Stimulated activated CD8-positive, alpha-beta memory T cell treated with anti-CD3 and anti-CD28 coated beads, Interleukin-12 subunit alpha, Interleukin-12 subunit beta, amount 100 ng/mL, for 1 hour (primary cell): ENCODE measurements at regions not wholly inside any gene's neighbourhood (a gene's known extent, or its start where the extent isn't known, plus 50 kb on each side); places are given as distances from the start of the nearest gene placed in this dataset.
"Not testable (repeated sequence)": the region's sequence is repeated elsewhere in the genome, so short reads cannot be mapped to it uniquely, and the experiment has no call there.

Experiments used
- DNase-seq: peaks from one replicate; pipeline ENCODE4 v3.0.0-alpha.2; 2020; ENCODE audit warnings: low read depth

DNA sequence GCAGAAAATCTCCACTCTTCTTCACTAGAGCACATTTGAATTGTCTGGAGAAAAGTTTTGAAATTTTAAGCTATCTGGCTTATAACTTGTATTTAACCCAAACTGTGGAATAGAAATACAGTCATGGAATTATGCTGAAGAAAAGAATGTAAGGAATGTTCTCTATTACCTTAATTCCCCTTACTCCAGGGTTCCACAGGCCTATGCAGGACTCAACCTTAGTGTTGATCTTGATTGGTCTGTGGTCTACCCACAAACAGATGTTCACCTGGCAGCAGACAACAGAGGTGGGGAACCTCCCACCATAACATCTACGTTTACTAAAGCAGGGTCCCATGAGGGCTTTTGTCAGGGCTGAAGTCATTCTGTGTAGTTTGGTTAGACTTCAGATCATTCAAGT is 189.3 kb upstream of the GPRIN3 start:
- DNase-seq, result no peak

DNA sequence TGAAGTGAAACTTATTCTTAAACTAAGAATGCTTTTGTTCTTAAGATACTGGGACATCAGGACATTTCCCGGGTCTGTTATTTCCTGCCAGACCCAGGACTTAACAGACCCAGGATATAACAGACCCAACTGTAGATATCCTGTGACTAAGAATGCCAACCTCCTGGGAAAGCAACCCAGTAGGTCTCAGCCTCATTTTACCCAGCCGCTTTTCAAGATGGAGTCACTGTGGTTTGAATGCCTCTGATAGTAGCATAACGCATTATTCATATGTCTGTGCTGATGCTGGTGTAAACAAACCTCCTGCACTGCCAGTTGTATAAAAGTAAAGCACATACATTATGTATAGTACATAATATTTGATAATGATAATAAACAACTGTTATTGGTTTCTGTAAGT is 185.8 kb upstream of the GPRIN3 start:
- DNase-seq, result no peak

DNA sequence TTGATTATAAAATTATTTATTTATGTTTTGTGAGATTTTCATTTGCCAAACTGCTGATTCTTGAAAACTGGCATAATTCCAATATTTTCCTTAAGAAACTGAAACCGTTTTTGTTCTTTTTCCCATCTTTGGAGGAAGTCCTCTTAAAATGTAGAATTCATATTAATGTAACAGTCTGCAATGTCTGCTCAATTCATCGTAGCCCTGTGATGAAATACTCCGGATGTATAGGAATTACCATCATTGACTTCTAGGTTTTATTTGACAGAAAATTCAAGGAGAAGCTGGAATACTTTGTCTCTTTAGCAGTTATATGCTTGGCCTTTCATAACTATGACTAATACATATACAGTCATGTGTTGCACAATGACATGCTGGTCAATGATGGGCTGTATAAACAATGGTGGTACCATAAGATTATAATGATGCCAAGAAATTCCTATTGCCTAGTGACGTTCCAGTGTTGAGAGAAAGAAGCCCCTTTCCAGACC is 185.0 kb upstream of the GPRIN3 start:
- DNase-seq, result no peak

DNA sequence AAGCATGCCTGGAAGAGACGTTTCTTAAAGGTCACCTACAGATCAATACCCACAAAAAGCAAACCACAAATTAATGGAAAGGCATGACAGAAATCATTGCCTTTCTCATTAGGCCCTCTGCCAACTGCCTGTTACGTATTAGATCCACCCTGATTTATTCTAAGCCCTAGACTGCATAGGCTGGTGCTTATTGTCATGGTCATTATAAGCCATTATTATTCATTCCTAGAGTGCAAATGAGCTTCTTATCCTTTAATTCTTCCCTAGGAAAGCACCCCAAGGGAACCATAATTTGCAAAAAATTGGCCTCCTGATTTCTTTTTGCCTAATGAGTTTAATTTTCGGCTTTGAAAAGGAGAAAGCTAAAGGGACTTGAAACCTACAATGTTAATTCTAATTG is 184.2 kb upstream of the GPRIN3 start:
- no peak for DNase-seq

DNA sequence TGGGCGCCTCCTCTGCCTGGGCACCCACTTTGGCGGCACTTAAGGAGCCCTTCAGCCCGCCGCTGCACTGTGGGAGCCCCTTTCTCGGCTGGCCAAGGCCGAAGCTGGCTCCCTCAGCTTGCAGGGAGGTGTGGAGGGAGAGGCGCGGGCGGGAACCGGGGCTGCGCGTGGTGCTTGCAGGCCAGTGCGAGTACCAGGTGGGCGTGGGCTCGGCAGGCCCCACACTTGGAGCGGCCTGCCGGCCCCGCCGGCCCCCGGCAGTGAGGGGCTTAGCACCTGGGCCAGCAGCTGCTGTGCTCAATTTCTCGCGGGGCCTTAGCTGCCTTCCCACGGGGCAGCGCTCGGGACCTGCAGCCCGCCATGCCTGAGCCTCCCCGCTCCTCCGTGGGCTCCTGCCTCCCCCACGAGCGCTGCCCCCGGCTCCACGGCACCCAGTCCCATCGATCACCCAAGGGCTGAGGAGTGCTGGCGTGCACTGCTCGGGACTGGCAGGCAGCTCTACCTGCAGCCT is 182.4 kb upstream of the GPRIN3 start:
- DNase-seq, result not testable (repeated sequence)

DNA sequence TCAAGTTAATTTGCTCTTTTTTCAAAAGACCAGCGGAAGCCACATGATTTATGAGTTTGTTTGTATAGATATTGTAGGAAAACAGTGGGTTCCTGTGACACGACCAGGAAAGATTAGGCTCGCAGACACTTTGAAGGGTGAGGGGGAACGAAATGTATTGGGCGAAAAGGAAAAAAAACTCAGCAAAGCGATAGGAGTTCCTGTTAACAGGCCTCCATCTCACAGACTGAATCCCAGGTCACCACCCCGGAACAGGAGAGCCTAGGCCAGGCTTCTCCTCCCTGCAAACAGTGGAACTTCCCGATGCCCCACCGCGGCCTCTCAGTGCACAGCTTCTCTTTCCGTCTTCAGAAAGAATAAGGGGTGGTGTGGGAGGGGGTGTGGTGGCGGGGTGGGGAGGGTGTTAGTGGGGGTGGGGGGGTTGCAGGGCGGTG is 181.8 kb upstream of the GPRIN3 start:
- no peak for DNase-seq

DNA sequence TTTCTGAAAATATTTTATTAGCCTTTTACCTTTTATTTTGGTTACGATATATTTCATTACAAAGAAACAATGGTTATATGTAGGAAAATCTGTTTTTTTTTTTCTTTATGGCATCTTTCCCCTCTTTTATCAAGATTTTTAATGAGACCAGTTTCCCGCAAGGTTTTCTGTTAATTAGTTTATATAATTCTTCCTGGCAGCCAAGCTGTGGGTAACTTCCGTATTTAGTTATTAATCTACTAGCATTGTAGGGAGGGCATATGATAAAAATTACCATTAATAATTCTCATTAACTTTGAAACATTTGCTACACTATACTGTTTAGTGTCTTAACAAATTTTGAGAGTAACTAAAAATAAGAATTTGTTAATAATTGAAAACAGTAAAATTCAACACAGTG is 181.1 kb upstream of the GPRIN3 start:
- no peak for DNase-seq

DNA sequence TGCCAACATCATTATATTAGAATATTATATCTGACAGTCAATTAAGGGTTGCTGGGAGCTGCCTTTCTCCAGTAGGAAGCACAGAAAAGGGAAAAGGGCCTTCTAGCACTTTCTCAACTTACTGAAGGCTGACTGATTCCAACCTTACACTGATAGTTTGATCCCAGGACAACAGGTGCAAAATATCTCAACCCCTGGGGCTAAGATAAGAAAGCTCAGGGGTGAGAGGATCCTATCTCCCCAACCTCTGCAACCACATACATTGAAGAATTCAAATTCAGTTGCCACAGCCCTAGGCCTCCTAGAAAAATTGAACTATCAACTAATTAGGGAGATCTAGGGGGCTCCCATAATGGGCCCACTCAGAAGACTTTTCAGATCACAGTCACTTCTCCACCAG is 179.1 kb upstream of the GPRIN3 start:
- DNase-seq, result no peak

DNA sequence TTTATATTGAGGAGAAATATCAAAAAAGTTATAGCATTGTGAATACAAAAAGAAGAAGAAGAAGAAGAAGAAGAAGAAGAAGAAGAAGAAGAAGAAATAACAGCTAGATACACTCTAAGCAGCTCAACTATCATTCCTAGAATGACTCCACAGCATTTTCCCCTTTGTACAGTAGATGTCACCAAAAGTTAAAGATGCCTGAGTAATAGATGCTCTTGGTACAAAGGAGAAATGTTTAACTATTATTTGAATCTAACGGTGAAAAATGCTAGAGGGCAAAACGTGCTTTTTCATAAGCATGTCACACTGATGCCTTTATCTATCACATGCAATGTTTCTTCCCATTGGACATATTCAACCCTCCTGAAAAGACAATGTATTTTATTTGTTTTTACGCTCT is 178.4 kb upstream of the GPRIN3 start:
- DNase-seq, result no peak

DNA sequence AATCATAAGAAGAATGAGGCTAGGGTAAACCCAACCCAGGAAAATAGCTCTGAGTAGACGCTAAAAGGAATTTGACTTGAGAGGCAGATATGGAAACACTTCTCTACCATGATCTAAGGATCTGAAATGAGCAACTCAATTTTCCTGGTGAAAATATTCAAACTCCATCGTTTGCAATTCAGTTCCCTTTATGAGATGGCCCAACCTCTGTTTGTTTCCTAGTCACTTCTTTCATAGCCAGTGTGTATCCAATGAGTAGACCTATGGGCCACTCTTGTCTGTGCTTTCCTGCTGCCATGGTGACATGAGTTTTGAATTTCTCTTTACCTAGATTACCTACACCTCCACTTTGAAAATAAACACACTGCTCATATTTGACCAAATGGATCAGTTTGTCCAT is 176.2 kb upstream of the GPRIN3 start:
- no peak for DNase-seq

DNA sequence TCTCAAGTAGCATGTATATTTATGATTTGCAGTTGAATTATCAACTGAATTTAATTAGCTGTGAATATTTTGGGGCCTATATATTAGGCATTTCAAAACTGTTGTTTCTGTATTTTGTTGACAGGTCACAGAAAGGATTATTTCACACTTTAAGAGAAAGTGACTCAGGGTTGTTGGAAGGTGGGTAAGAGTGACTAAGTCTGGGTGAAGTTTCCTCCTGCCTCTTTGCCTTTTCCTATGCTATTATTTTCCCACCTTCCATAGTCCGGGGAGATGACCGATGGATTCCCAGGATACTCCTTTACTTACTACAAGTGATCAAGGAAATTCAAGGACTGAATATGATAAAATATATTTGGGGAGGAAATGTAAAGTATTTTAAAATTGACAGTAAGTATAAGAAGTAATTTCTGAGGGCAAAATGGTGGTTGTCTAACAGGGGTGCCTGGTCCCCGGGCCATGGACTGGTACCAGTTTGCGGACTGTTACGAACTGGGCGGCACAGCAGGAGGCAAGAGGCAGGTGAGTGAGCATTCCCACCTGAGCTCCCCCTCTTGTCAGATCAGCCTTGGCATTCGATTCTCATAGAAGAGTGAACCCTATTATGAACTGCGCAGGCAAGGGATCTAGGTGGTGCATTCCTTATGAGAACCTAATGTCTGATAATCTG is 175.5 kb upstream of the GPRIN3 start:
- DNase-seq, result no peak

DNA sequence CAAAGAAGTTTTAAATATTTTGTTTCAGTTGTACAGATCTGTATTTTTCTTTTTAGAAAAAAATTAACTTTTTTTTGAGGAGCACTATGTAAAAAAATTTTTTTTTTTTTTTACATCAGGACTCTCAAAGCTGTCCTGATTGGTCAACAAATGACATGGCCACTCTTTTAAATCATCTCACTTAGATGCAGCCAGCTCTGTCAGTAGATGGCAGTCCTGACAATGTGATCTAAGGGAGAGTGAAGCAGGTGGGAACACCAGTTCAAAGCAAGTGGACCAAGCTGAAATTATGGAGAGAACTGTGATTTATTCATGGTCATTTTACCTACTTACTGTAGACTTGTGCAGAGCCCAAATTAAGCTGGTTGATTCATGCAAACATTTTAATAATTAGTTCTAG is 174.7 kb upstream of the GPRIN3 start:
- no peak for DNase-seq

DNA sequence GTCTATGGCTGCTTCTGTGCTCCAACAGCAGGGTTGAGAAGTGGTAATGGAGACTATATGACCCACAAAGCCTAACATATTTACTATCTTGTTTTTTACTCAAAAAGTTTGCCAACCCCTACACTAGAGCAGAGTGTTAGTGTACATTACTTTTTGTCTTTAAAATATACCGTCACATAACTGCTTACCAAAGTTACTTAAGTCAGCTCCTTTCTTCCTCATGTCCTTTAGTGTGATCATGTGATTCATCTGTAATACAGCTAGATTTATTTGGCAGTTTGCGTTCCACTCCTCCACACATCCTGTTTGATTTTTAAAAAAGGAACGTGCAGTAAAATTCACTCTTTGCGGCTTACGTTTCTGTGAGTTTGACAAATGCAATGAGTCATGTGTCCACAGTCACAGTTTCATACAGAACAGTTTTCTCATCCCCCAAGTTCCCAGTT is 162.4 kb upstream of the GPRIN3 start:
- no peak for DNase-seq

DNA sequence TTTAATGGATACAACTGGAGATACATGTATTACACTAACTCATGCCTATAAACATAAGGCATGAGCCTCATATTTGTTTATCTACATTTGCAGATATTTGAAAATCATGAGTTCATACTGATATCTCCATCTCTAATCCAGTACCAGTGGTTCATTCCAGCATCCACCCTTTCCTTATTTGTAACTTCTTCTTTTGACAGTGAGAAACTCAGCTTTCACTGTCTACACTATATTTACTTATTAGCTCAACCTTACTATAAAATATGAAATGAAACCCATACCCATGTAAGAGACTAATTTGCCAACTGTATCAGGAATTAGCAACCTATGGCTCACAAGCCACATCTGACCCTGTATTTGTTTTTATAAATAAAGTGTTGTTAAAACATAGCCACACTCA is 161.9 kb upstream of the GPRIN3 start:
- no peak for DNase-seq

DNA sequence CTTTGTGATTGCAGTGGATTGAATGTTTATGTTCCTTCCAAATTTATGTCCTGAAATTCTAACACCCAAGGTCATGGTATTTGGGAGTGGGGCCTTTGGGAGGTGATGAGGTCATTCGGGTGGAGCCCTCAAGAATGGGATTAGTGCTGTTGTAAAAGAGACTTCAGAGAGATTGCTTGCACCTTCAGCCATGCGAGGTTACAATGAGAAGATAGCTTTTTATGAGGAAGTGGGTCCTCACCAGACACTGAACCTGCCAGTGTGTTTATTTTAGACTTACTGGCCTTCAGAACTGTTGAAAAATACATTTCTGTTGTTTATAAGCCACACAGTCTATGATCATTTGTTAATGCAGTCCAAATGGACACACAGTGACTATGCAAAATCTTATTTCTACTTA is 161.0 kb upstream of the GPRIN3 start:
- no peak for DNase-seq

DNA sequence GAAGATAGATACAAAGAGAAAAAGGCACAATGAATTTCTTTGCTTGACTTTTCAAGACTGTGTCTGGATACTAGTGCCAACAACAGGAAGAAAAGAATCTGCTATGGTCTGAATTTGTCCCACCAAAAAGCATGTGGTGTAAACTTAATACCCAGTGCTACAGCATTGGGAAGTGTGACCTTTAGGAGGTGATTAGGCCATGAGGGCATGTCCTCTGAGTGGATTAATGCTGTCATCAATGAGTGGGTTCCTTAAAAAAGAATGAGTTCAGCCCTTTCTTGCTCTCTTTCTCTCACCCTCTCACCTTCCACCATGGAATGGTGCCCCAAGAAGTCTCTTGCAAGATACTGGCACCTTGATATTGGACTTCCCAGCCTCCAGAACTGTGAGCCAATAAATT is 155.7 kb upstream of the GPRIN3 start:
- DNase-seq, result no peak

DNA sequence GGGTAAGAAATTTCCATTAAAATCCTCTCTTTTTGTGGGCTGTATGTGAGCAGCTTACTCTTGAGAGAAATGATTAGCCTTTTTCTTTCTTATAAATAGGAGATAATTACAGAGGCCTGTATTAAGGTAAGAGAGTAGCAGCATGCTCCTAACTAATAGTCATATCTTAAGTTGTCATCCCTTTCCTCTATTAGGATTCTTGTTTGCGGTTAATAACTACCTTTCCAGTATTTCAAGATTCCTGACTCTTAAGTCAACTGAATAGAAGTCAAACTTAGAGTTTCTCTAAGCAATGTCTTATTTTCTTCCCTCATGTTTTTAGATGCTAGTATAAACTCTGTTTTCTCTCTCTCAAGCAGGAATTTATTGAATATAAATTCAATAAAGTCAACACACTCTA is 139.9 kb upstream of the GPRIN3 start:
- no peak for DNase-seq

DNA sequence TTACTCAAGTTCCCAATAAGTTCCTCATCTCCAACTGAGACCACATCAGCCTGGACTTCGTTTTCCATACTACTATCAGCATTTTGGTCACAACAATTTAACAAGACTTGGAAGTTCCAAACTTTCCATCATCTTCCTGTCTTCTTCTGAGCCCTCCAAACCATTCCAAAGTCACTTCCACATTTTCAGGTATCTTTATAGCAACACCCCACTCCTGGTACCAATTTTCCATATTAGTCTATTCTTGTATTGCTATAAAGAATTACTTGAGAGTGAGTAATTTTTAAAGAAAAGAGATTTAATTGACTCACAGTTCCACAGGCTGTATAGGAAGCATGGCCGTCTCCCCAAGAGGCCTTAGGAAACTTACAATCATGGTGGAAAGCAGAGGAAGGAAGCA is 138.6 kb upstream of the GPRIN3 start:
- no peak for DNase-seq

DNA sequence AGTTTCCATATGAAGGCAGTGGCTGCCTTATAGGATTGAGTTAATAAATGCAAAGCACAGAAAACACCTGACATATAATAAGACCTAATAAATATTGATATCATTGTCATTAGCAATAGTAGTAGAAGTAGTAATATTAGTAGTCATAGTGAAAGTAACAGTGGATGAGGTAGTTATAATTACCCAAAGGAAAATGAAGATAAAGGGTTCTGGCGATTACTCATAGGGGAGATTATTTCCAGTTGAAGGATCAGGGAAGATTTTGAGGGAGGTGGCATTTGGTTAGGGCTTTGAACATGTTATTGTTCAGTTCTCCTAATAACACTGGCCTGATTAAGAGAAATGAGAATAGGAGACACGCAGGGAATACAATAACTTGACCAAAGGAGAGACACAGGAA is 131.9 kb upstream of the GPRIN3 start:
- no peak for DNase-seq

DNA sequence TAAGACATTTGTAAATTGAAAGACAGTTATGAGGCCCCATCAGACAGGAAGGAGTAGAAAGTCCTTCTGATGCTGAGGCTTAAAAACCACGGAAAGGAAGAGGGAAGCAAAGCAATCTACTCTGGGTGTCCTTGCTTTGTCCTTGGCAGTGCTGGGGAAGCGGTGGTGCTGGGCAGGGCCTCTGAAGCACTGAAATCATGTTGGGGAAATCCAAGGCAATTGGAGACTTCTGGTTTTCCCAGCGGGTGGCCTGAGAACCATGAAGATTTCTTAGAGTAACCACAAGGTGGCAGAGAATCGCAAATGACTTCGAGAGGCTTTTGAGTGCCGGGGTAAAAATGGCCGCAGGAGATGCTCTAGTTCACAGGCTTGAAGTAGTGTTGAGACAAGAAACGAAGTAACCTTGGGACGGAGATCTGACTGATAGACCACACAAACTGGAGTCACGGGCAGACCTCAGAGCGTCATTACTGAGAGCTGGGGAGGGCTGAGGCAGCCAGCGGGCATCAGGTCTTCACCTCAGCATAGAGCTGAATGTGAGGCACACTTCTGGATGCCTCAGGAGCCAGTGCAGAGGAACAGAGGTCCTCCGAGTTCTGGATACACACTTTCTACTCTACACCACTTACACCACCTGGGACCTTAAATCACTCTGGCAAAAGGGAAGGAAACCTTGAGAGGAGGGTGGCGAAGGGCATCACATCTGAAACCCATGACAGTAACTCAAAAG is 130.7 kb upstream of the GPRIN3 start:
- peak; percentile 14 for DNase-seq

DNA sequence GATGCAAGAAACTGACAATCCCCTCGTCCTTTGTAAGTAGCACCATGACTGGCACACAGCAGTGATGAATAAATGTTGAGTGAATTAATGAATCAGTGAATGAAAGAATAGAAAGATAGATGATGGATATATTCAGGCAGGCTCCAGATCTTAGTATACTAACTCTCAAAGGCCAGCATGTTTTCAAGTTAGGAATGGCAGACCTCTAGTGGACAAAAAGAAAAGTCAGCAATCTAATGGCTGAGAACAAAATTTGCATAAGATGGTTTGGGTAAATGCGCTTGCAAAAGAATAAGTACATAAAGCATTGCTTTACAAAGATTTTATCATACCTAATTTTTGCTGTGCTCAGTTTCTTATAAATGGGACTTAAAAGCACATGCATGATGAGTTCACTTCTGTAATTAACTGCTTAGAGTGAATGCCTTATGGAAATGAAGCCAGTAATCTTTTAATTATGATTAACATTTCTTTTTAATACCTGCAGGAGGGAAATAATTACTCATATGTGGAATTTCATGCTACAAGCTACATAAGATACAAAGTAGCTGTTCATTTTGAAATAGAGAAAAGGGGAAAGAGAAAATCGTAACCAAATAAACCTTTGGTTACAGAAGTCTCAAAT is 126.9 kb upstream of the GPRIN3 start:
- DNase-seq, result no peak

DNA sequence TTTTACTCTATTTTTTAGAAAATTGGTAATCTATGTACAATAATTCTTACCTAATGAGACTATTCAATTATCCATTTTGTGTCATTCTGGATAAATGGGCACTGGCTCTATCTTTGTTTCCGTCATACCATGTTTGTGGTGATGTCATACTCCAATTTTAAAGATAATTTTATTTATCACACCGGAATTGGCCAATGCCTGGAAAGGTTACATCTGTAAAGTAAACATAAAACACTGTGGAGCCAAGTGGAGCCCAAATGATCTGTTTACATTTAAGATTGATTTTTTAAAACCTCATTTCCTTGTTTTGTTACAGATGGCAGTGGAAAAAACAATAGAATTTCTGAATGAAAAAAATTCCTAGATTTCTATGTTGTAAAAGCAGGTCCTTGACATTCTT is 120.2 kb upstream of the GPRIN3 start:
- no peak for DNase-seq

DNA sequence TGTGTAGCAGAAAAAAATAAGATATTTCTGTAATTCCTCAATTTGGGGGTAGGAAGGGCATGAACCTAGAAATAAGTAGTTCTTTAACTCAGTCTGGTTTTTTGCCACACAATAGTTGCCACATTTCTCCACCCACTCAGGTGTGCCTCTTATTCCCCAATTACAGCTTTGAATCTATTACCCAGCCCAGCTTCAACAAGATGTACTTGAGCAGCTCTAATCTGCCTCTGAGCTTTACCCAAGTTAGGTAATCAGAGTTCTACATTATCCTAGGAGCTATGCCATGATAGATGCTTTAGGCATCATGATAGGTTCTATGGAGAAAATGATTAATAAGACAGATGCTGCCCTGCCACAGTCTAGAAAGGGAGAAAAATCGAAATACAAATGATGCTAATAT is 117.4 kb upstream of the GPRIN3 start:
- no peak for DNase-seq
